ENCODE measurements at regions not wholly inside any gene's neighbourhood (a gene's known extent, or its start where the extent isn't known, plus 50 kb on each side); places are given as distances from the start of the nearest gene placed in this dataset.

- no peaks in the 10 kb centered on the region for H3K36me3 ChIP-seq (ENCODE audit: control insufficient read depth, insufficient read depth, low read length)
- H3K79me2 ChIP-seq (ENCODE audit: control insufficient read depth, insufficient read depth, low read length) = no peaks in the 10 kb centered on the region
Observed at GRCh38 chrX:98263135-98263534, 1379.4 kb downstream of the RPA4 start.

GRCh38 chrX:98289726-98290125, 1406.0 kb downstream of the RPA4 start:
- Histone ChIP-seq H3K9me3 (ENCODE audit: control insufficient read depth, insufficient read depth, low read depth, low read length) (no peaks in the 10 kb centered on the region), H3K9ac (ENCODE audit: insufficient read depth, low read length) (no peak overlapping the region), H3K4me1 (ENCODE audit: control insufficient read depth, extremely low read depth, insufficient read depth, low read length) (no peaks in the 10 kb centered on the region), H3K79me2 (ENCODE audit: control insufficient read depth, insufficient read depth, low read length) (no peaks in the 10 kb centered on the region), H3K27me3 (ENCODE audit: control insufficient read depth, insufficient read depth, low read length) (no peaks in the 10 kb centered on the region), H3K27ac (ENCODE audit: insufficient read depth, low read length) (no peak overlapping the region), H2AFZ (ENCODE audit: low read length) (no peak overlapping the region), H3K4me2 (ENCODE audit: extremely low read depth, insufficient read depth, low read length) (no peak overlapping the region), H4K20me1 (ENCODE audit: control insufficient read depth, extremely low read depth, insufficient read depth, low read length) (no peaks in the 10 kb centered on the region), H3K36me3 (ENCODE audit: control insufficient read depth, insufficient read depth, low read length) (no peaks in the 10 kb centered on the region), H3K4me3 (replicated peaks in 1 of 4; ENCODE audit: control extremely low read depth in 1 of 4, insufficient read depth in 1 of 4, low read depth in 3 of 4, low read length in 4 of 4) (no peak overlapping the region)
- no peak for DNase-seq (ENCODE audit: low read depth in 2 of 2)
- TF ChIP-seq CTCF (conservative IDR thresholded peaks at IDR 0.05 in 1 of 2, IDR thresholded peaks at IDR 0.05 in 1 of 2; ENCODE audit: low read depth in 1 of 2, low read length in 2 of 2) (no peak), EZH2 (IDR thresholded peaks at IDR 0.05; ENCODE audit: low read length, missing control alignments) (no peak)

More at GRCh38 chrX:98263135-98263534, 1379.4 kb downstream of the RPA4 start:
- Histone ChIP-seq H3K9me3 (ENCODE audit: control insufficient read depth, insufficient read depth, low read depth, low read length) (no peaks in the 10 kb centered on the region), H2AFZ (ENCODE audit: low read length) (no peak overlapping the region), H3K27me3 (ENCODE audit: control insufficient read depth, insufficient read depth, low read length) (no peaks in the 10 kb centered on the region), H3K4me1 (ENCODE audit: control insufficient read depth, extremely low read depth, insufficient read depth, low read length) (no peaks in the 10 kb centered on the region), H3K9ac (ENCODE audit: insufficient read depth, low read length) (no peak overlapping the region), H3K4me2 (ENCODE audit: extremely low read depth, insufficient read depth, low read length) (no peak overlapping the region), H3K27ac (ENCODE audit: insufficient read depth, low read length) (no peak overlapping the region), H3K4me3 (replicated peaks in 1 of 4; ENCODE audit: control extremely low read depth in 1 of 4, insufficient read depth in 1 of 4, low read depth in 3 of 4, low read length in 4 of 4) (no peak overlapping the region), H4K20me1 (ENCODE audit: control insufficient read depth, extremely low read depth, insufficient read depth, low read length) (no peaks in the 10 kb centered on the region)
- TF ChIP-seq CTCF (conservative IDR thresholded peaks at IDR 0.05 in 1 of 2, IDR thresholded peaks at IDR 0.05 in 1 of 2; ENCODE audit: low read depth in 1 of 2, low read length in 2 of 2) = no peak
- no peak for TF ChIP-seq EZH2 (IDR thresholded peaks at IDR 0.05; ENCODE audit: low read length, missing control alignments)
- no peak for DNase-seq (ENCODE audit: low read depth in 2 of 2)

GRCh38 chrX:98294310-98294709, 1410.6 kb downstream of the RPA4 start:
- DNase-seq (ENCODE audit: low read depth in 2 of 2) = no peak
- Histone ChIP-seq H3K4me2 (ENCODE audit: extremely low read depth, insufficient read depth, low read length) (no peak overlapping the region), H3K4me3 (replicated peaks in 1 of 4; ENCODE audit: control extremely low read depth in 1 of 4, insufficient read depth in 1 of 4, low read depth in 3 of 4, low read length in 4 of 4) (no peak overlapping the region), H3K4me1 (ENCODE audit: control insufficient read depth, extremely low read depth, insufficient read depth, low read length) (no peaks in the 10 kb centered on the region), H4K20me1 (ENCODE audit: control insufficient read depth, extremely low read depth, insufficient read depth, low read length) (no peaks in the 10 kb centered on the region), H3K79me2 (ENCODE audit: control insufficient read depth, insufficient read depth, low read length) (no peaks in the 10 kb centered on the region), H3K36me3 (ENCODE audit: control insufficient read depth, insufficient read depth, low read length) (no peaks in the 10 kb centered on the region), H3K9me3 (ENCODE audit: control insufficient read depth, insufficient read depth, low read depth, low read length) (no peaks in the 10 kb centered on the region), H3K27ac (ENCODE audit: insufficient read depth, low read length) (no peak overlapping the region), H3K27me3 (ENCODE audit: control insufficient read depth, insufficient read depth, low read length) (no peaks in the 10 kb centered on the region), H2AFZ (ENCODE audit: low read length) (no peak overlapping the region), H3K9ac (ENCODE audit: insufficient read depth, low read length) (no peak overlapping the region)
- TF ChIP-seq CTCF (conservative IDR thresholded peaks at IDR 0.05 in 1 of 2, IDR thresholded peaks at IDR 0.05 in 1 of 2; ENCODE audit: low read depth in 1 of 2, low read length in 2 of 2) = no peak
- no peak for TF ChIP-seq EZH2 (IDR thresholded peaks at IDR 0.05; ENCODE audit: low read length, missing control alignments)
